NCI-H446 (cell line): ENCODE measurements at regions not wholly inside any gene's neighbourhood (a gene's known extent, or its start where the extent isn't known, plus 50 kb on each side); places are given as distances from the start of the nearest gene placed in this dataset.
"Not testable (repeated sequence)": the region's sequence is repeated elsewhere in the genome, so short reads cannot be mapped to it uniquely, and the experiment has no call there.

ENCODE experiments used
- DNase-seq, 2 experiments: peaks; one replicate each; lab custom pipeline; 2025; lab: John Stamatoyannopoulos, UW

- DNase-seq: no peak
These were observed 110.1 kb downstream of the ERMARD start for GRCh38 chr6:169861431-169862042.

- DNase-seq: no peak
These were observed 108.7 kb downstream of the ERMARD start for GRCh38 chr6:169859978-169860703.

- DNase-seq: no peak
These were observed 108.1 kb downstream of the ERMARD start for GRCh38 chr6:169859401-169859977.

GRCh38 chr6:169858935-169859351, 107.5 kb downstream of the ERMARD start:
- DNase-seq: no peak

GRCh38 chr6:169858293-169858934, 107.0 kb downstream of the ERMARD start:
- DNase-seq: no peak

GRCh38 chr6:169857343-169858292, 106.2 kb downstream of the ERMARD start:
- DNase-seq: no peak

- not testable (repeated sequence) for DNase-seq
These were observed 105.3 kb downstream of the ERMARD start for GRCh38 chr6:169856442-169857342.

- DNase-seq: no peak
These were observed 103.4 kb downstream of the ERMARD start for GRCh38 chr6:169854813-169855212.

- DNase-seq: no peak
These were observed 102.8 kb downstream of the ERMARD start for GRCh38 chr6:169854083-169854725.

- no peak for DNase-seq
These were observed 102.0 kb downstream of the ERMARD start for GRCh38 chr6:169853196-169854082.

- DNase-seq: no peak
These were observed 101.2 kb downstream of the ERMARD start for GRCh38 chr6:169852504-169853195.

- no peak for DNase-seq
These were observed 100.5 kb downstream of the ERMARD start for GRCh38 chr6:169851641-169852503.

- no peak for DNase-seq
These were observed 99.3 kb downstream of the ERMARD start for GRCh38 chr6:169850746-169851145.

- no peak for DNase-seq
These were observed 98.7 kb downstream of the ERMARD start for GRCh38 chr6:169850154-169850553.

- DNase-seq: no peak
These were observed 98.0 kb downstream of the ERMARD start for GRCh38 chr6:169849396-169849795.

GRCh38 chr6:169848946-169849345, 97.5 kb downstream of the ERMARD start:
- no peak for DNase-seq

GRCh38 chr6:169847901-169848311, 96.5 kb downstream of the ERMARD start:
- DNase-seq: no peak
